ENCODE measurements at regions not wholly inside any gene's neighbourhood (a gene's known extent, or its start where the extent isn't known, plus 50 kb on each side); places are given as distances from the start of the nearest gene placed in this dataset.
"Not testable (repeated sequence)": the region's sequence is repeated elsewhere in the genome, so short reads cannot be mapped to it uniquely, and the experiment has no call there.

- DNase-seq (ENCODE audit: low read depth): no peak
- TF ChIP-seq CTCF (conservative IDR thresholded peaks at IDR 0.05; ENCODE audit: low read depth, low read length): no peak
- no peak overlapping the region for H3K4me3 ChIP-seq (ENCODE audit: low read depth, low read length)
Measured at GRCh38 chr21:19463966-19464365, 1060.4 kb upstream of the TMPRSS15 start.

GRCh38 chr21:19468991-19469715 is 1065.6 kb upstream of the TMPRSS15 start:
- no peak for DNase-seq (ENCODE audit: low read depth)

GRCh38 chr21:19475525-19475924 is 1071.9 kb upstream of the TMPRSS15 start:
- TF ChIP-seq CTCF (conservative IDR thresholded peaks at IDR 0.05; ENCODE audit: low read depth, low read length): no peak
- no peak overlapping the region for H3K4me3 ChIP-seq (ENCODE audit: low read depth, low read length)
- no peak for DNase-seq (ENCODE audit: low read depth)

More at GRCh38 chr21:19468991-19469715, 1065.6 kb upstream of the TMPRSS15 start:
- H3K4me3 ChIP-seq (ENCODE audit: low read depth, low read length): no peak overlapping the region
- TF ChIP-seq CTCF (conservative IDR thresholded peaks at IDR 0.05; ENCODE audit: low read depth, low read length): no peak

- DNase-seq (ENCODE audit: low read depth): no peak
- H3K4me3 ChIP-seq (ENCODE audit: low read depth, low read length): no peak overlapping the region
- TF ChIP-seq CTCF (conservative IDR thresholded peaks at IDR 0.05; ENCODE audit: low read depth, low read length): no peak
Measured at GRCh38 chr21:19489930-19490329, 1086.3 kb upstream of the TMPRSS15 start.

- H3K4me3 ChIP-seq (ENCODE audit: low read depth, low read length): no peak overlapping the region
- DNase-seq (ENCODE audit: low read depth): no peak
- TF ChIP-seq CTCF (conservative IDR thresholded peaks at IDR 0.05; ENCODE audit: low read depth, low read length): no peak
Measured at GRCh38 chr21:19490481-19490880, 1086.9 kb upstream of the TMPRSS15 start.

- DNase-seq (ENCODE audit: low read depth): not testable (repeated sequence)
Measured at GRCh38 chr21:19493437-19494241, 1090.1 kb upstream of the TMPRSS15 start.

GRCh38 chr21:19501115-19501514 is 1097.5 kb upstream of the TMPRSS15 start:
- no peak overlapping the region for H3K4me3 ChIP-seq (ENCODE audit: low read depth, low read length)
- DNase-seq (ENCODE audit: low read depth): no peak
- TF ChIP-seq CTCF (conservative IDR thresholded peaks at IDR 0.05; ENCODE audit: low read depth, low read length): no peak

More at GRCh38 chr21:19493437-19494241, 1090.1 kb upstream of the TMPRSS15 start:
- H3K4me3 ChIP-seq (ENCODE audit: low read depth, low read length): not testable (repeated sequence)

Data from epithelial cell of proximal tubule (primary cell).